ENCODE measurements at regions not wholly inside any gene's neighbourhood (a gene's known extent, or its start where the extent isn't known, plus 50 kb on each side); places are given as distances from the start of the nearest gene placed in this dataset.

DNA sequence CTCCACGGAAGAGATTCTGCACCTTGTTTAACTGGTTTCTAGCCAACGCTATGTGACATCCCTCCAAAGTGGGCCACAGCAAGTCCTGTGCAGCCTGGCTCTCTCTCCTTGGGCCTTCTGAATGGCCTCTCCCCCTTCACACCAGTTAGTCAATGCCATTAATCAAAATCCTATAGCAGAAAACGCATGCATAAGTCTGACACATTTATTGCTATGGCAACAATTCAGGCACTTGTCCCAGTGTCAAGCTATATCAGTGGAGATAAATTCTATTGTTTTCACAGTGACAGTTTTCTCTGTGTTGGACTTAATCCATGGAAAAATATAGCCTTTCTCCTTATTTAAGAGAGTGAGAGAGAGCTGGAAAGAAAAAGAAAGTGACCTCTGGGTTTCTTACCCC, 87.2 kb upstream of the TOX3 start:
- DNase-seq = no peak

DNA sequence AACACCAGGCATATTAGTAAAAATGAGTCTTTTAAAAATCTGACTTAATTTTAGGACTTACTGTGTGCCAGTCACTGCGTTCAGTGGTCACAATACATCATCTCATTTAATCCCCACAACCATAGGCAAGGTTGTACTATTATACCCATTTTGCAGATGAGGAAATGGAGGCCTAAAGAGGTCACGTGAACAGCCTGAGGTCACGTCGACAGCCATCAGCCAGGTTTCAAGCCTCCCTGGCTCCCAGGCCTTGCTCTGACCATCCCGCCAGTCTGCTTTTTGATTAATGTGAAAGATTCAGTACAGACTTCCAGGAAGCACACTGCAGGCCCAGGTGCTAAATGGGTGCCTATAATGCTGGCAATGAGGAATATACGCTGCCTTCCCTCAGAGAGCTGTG, 86.3 kb upstream of the TOX3 start:
- no peak for DNase-seq

DNA sequence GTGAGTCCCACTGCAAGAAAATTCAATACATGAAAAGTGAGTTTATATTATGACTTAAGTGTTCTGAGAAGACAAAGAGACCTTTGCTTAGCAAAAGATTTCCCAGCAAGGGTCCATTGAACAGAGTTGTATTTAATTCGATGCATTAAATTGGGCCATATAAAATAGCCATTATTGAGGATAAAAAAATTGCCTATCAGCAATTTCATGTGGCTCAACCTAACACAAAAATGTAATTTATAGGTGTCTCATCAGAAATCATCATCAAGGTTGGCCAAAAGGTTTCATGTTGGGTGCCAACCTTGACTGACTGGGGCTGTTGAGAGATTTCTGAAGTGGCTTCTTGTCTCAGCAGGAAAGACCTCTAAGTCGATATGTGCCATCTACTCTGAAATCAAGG, 84.8 kb upstream of the TOX3 start:
- DNase-seq = no peak

DNA sequence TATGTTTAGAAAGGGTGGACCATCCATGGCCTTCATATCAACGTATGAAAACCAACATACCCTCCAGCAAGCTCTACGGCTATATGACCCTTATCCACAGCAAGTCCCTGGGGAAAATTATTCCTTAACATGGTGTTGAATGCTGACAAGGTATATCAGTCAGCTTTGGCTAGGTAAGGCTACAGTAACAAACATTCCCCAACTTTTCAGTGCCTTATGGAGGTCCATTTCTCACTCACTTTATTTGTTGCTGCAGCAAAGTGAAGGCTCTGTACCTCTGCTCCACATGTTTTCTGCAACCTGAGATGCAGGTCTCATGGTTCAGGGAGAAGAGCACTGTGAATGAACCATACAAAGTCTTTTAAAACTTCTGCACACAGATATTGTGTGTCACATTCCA, 83.8 kb upstream of the TOX3 start:
- DNase-seq = no peak

DNA sequence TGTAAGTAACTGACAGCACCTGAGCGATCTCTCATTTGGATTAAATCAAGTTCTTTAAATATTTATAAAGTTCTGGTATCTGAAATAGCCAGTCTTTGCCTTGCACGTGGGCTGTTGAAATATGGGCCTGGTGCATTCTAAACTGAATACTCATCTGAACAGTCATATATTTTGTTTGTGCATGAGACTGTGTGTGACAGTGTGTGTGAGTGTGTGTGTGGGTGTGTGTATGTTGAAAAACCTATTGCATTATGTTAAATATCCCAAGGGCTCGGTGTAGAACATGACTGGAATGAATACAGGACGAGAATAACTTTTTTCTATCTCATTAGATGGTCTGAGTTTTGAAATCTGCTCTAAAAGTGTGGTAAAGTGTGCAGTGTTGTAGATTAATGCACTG, 82.4 kb upstream of the TOX3 start:
- no peak for DNase-seq

DNA sequence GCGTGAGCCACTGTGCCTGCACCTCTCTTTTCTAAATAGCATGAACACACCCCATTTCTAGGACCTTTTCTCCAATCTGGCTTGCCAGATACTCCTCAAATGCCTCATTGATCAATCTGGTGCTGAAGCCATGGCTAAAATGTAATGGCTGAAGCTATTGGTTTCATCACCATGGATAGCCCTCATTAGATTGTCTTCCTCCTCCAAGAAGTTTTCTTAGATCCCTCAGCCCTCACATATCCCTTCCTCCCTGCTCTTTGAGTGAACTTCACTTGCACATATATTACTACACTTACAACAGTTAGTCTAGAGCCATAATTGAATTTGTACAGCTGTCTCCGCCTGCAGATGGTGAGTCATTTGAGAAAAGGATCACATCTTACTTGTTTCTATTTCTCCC, 77.9 kb upstream of the TOX3 start:
- DNase-seq = no peak

DNA sequence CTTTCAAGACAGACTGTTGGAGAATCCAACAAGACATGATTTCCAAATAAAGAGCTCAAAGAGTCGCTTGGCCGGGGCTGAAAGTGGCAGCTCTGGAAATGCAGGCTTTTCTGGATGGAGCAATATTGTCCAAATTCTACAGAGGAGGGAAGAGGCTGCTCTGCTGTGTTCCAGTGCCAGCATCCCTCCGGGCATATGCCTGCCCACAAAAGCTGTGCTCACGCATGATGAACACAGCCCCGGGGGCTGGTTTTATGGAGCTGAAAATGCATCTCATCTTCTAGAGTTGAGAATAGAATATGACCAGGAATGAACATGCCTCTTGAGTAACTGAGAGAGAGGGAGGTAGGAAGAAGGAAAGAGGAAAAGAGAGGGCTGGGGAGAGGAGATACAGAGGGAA, 74.7 kb upstream of the TOX3 start:
- no peak for DNase-seq

DNA sequence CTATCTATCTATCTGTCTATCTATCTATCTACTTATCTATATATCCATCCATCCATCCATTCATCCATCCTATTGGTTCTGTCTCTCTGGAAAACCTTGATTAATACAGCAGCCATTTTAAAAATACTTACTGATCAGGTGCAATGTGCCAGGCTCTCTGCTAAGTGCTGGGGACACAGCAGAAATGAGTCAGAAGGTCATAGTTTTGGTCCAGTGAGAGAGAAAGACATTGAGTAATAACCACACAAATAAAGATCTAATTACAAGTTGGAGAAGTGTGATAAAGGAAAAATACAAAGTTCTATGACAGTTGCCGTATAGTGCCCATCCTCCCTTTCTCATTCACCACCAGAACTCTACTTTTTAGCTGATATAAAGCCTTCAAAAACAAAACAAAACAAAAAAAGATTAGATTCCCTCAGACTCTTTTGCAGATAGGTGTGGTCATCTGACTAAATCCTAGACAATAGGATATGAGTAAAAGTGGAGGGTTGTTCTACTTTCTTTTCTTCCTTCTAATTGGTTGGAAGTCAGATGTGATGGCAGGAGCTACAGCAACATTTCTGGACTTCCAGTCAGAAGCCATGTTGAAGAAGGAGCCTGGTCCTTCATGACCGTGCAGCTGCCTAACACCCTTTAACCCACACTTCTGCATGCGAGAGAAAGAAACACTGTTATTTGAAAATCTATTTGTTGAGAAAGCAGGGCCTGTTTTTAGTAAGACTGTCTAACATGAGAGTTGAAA, 72.0 kb upstream of the TOX3 start:
- DNase-seq = no peak

DNA sequence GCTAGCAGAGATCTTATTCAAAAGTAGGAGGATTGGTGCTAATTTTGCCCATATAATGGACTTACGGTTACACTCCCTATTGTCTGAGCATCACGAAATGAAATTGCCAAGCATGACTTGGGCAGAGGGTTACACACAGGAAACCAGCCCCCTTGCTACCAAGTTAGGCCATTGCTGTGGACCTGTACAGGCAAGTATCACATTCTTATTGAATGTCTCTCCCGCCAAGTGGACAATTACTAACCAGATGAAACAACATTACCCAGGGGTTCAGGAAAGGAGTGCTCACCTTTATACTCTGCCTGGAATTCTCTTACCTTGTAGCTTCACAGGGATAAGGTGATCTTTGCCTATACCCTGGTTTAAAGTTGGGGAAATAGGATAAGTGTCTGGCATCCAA, 70.6 kb upstream of the TOX3 start:
- no peak for DNase-seq

DNA sequence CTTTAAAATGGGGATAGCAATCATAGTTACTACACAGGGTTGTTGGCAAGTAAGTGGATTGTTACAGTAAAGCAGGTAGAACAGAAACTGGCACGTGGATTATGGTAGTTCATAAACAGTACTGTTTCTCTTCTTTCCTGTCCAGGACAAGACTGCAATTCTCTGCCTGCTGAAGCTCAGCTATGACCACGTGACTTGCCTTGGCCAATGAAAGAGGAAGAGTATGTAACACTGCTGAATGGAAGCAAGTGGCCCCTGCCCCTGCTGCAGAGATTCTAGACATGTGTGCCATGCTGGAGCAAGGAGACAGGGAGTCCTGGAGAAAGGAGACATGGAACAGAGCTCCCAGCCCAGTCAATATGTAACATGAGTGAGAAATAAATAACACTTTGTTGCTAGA, 66.6 kb upstream of the TOX3 start:
- DNase-seq = no peak

DNA sequence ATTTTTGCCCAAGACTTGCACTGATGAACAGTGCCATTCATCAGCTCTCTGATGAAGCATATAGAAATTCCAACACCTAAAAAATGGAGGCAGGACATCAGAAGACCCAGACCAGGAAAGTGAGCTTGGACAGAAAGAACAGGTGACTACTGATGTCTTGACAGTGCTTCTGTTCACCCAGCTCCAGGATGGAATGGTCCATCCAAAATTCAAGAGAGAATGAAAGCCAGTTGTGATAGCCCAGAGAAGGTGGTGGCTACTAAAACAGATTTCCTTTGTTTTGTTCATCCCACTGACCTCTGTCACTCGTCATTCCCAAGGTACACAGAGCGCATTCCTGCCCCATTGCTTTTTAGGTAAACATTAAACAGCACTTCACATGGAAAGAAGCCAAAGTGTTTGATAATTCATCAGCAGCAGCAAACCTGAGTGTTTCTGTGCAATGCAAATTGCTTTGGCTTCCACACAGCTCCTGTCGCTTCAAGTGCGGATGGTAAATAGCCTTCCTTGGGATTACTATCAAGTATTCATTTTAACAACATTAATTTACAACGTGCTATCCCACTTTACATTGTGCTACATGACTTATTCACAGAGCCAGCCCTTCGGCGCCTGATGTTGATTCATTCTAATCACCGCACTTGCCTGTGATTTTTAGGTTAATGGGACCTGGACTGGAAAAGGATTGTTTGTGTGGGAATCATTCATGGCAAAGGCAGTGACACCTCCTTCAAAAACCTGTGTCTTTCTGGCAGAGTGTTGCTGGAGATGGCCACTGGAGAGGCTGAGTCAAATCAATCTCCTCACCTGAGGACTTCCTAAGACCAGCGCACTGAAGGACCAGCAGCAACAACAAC, 65.1 kb upstream of the TOX3 start:
- DNase-seq = no peak

DNA sequence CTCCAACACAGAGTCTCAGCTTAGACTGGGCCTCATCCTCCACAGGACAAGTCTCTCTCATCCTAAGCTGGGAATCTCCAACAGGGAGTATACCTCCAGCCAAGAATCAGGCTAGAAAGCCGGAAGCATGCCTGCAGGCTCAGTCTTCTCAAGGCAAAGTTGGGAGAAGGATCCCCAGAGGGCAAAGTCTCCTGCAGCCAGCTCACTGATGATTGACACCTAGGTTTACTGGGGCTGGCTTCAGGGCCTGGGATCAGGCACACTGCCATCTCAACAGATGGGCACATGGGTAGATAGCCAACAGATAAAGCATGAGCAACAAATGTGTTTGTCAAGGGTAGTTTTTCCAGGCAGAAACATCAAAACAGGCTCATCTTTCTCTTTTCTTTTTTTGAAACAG, 56.1 kb upstream of the TOX3 start:
- no peak for DNase-seq

DNA sequence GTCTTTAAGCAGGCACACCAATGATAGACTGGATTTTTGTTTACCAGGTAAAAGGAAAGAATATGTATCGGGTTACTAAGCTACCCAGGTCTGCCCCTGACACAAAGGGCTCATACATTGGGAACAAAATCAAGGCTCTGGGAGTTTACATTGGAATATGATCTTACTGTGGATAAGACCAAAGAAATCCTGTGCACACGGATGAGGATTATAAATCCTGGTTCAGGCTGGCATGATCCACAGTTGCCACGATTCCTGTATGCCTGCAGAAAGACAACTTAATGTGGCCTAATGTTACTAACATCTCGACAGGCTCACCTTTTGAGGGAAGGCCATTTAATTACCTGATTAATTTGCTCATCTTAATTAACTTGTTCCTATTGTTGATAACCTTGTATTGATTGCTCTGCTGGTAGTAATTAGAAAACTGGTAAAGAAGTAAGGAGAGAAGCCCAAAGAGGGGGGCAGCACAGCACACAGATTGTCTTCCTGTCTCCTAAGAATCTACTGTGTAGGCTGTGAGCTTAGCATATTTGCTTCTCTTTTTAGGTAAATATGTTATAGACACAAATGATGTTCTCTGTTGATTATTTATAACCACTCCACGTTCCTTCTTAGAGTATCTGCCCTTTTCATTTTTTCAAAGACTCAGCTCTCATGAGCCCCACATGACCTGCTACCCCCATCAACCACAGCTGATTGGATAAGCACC, 51.0 kb upstream of the TOX3 start:
- no peak for DNase-seq

DNA sequence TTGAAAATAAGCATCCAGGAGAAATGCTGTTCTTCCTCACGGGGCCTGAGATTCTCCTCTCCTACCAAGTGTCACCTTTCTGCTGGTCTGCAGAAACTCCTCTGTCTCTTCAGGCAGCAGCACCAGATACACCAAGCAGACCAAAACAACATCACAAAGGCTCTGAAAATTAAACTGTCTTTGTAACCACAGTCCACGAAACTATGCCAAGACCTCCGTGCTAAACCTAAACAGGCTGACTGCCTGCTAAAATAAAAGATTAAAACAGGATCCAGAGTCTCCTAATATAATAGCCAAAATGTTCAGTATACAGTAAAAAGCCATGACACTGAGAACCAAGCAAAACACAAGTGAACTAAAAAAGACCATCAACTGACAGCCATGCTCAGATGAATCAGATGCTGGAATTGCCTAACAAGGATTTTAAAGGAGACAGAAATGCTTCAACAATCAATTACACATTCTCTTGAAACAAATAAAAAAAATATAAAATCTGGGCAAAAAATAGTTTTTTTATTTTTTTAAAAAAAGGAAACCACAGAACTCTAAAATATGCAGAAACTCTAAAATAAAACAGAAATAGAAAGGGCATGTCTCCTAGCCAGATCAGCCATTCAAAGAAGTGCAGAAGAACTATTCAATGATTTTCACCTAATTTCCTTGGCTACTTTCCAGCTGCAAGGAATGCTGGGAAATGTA, 50.3 kb upstream of the TOX3 start:
- DNase-seq = no peak

All from CD4-positive, alpha-beta T cell treated with Interferon alpha-2 for 1 hour (primary cell).